ENCODE measurements at regions not wholly inside any gene's neighbourhood (a gene's known extent, or its start where the extent isn't known, plus 50 kb on each side); places are given as distances from the start of the nearest gene placed in this dataset.
A peak's percentile ranks its signal among the peaks of the same experiment; 100 is the strongest.
"Not testable (repeated sequence)": the region's sequence is repeated elsewhere in the genome, so short reads cannot be mapped to it uniquely, and the experiment has no call there.

GRCh38 chr7:131720703-131721102 is 164.3 kb upstream of the PODXL start:
- DNase-seq = no peak

- DNase-seq = no peak
Observed at GRCh38 chr7:131717181-131717580, 160.8 kb upstream of the PODXL start.

GRCh38 chr7:131699323-131699722 is 142.9 kb upstream of the PODXL start:
- DNase-seq = no peak

GRCh38 chr7:131692131-131692960 is 135.9 kb upstream of the PODXL start:
- DNase-seq = peak; percentile 89

GRCh38 chr7:131691454-131692130 is 135.2 kb upstream of the PODXL start:
- DNase-seq = no peak

- no peak for DNase-seq
Observed at GRCh38 chr7:131690441-131690840, 134.0 kb upstream of the PODXL start.

GRCh38 chr7:131689662-131690234 is 133.3 kb upstream of the PODXL start:
- DNase-seq = no peak

- peak; percentile 90 for DNase-seq
Observed at GRCh38 chr7:131688738-131689661, 132.6 kb upstream of the PODXL start.

GRCh38 chr7:131687296-131687695 is 130.9 kb upstream of the PODXL start:
- no peak for DNase-seq

- DNase-seq = no peak
Observed at GRCh38 chr7:131686833-131687232, 130.4 kb upstream of the PODXL start.

- DNase-seq = no peak
Observed at GRCh38 chr7:131683536-131684125, 127.2 kb upstream of the PODXL start.

GRCh38 chr7:131681961-131682360 is 125.5 kb upstream of the PODXL start:
- no peak for DNase-seq

GRCh38 chr7:131679071-131679470 is 122.6 kb upstream of the PODXL start:
- not testable (repeated sequence) for DNase-seq

- not testable (repeated sequence) for DNase-seq
Observed at GRCh38 chr7:131676850-131677249, 120.4 kb upstream of the PODXL start.

- no peak for DNase-seq
Observed at GRCh38 chr7:131674131-131674530, 117.7 kb upstream of the PODXL start.

GRCh38 chr7:131673576-131673975 is 117.1 kb upstream of the PODXL start:
- no peak for DNase-seq

- DNase-seq = no peak
Observed at GRCh38 chr7:131670406-131670805, 114.0 kb upstream of the PODXL start.

- no peak for DNase-seq
Observed at GRCh38 chr7:131667699-131668098, 111.3 kb upstream of the PODXL start.

- no peak for DNase-seq
Observed at GRCh38 chr7:131665021-131665420, 108.6 kb upstream of the PODXL start.

- DNase-seq = no peak
Observed at GRCh38 chr7:131664570-131664969, 108.1 kb upstream of the PODXL start.

- DNase-seq = not testable (repeated sequence)
Observed at GRCh38 chr7:131662301-131662873, 106.0 kb upstream of the PODXL start.

- no peak for DNase-seq
Observed at GRCh38 chr7:131657881-131658280, 101.5 kb upstream of the PODXL start.

Measured in islet precursor cell (in vitro differentiated cells).